Neural cell (in vitro differentiated cells): ENCODE measurements at regions not wholly inside any gene's neighbourhood (a gene's known extent, or its start where the extent isn't known, plus 50 kb on each side); places are given as distances from the start of the nearest gene placed in this dataset.

Experiments
- H2AFZ ChIP-seq: fragments of 200-600, 300-800 bp; sonication (generic), shearing (Covaris generic); 2 replicates; pipeline ENCODE4 v1.6.0; 2014; ENCODE audit warnings: low read depth, mild to moderate bottlenecking, antibody characterized with exemption, low read length, moderate library complexity
- H3F3A ChIP-seq: fragments of 200-600 bp; shearing (Covaris generic); 2 replicates; pipeline ENCODE4 v1.6.1; 2016; ENCODE audit warnings: mild to moderate bottlenecking, moderate library complexity, mixed read lengths, antibody characterized with exemption, low read length; ENCODE audit not compliant: insufficient read depth, poor library complexity, severe bottlenecking
- H3K27ac ChIP-seq: fragments of 200-600, 300-800 bp; sonication (generic), shearing (Covaris generic); 2 replicates; pipeline ENCODE4 v1.5.1; 2014; ENCODE audit warnings: mild to moderate bottlenecking, low read length, moderate library complexity
- H3K27me3 ChIP-seq: fragments of 300-800, 200-600 bp; sonication (generic), shearing (Covaris generic); 2 replicates; pipeline ENCODE4 v1.6.0; 2014; ENCODE audit warnings: mild to moderate bottlenecking, low read depth, low read length, moderate library complexity; ENCODE audit not compliant: insufficient read depth
- H3K36me3 ChIP-seq: fragments of 300-800, 200-600 bp; sonication (generic), shearing (Covaris generic); 2 replicates; pipeline ENCODE4 v1.5.1; 2014; ENCODE audit warnings: mild to moderate bottlenecking, antibody characterized with exemption, low read length, moderate library complexity; ENCODE audit not compliant: insufficient read depth
- H3K4me2 ChIP-seq: fragments of 300-800, 200-600 bp; sonication (generic), shearing (Covaris generic); 2 replicates; pipeline ENCODE4 v1.6.0; 2014; ENCODE audit warnings: mild to moderate bottlenecking, low read length
- H3K4me3 ChIP-seq: fragments of 300-800, 200-600 bp; sonication (generic), shearing (Covaris generic); 2 replicates; pipeline ENCODE4 v1.5.1; 2014; ENCODE audit warnings: mild to moderate bottlenecking, low read length, moderate library complexity
- H3K79me2 ChIP-seq: fragments of 200-600 bp; shearing (Covaris generic); replicated peaks from 2 replicates; pipeline ENCODE4 v1.6.0; 2014; ENCODE audit warnings: mild to moderate bottlenecking, low read length, moderate library complexity; ENCODE audit not compliant: insufficient read depth
- H3K9ac ChIP-seq: fragments of 300-800, 200-600 bp; sonication (generic), shearing (Covaris generic); 2 replicates; pipeline ENCODE4 v1.6.1; 2016; ENCODE audit warnings: mild to moderate bottlenecking, low read length, mixed read lengths
- H3K9me2 ChIP-seq: fragments of 200-600 bp; shearing (Covaris generic); 2 replicates; pipeline ENCODE4 v1.6.1; 2016; ENCODE audit warnings: mild to moderate bottlenecking, low read length, mixed read lengths; ENCODE audit not compliant: insufficient read depth
- H3K9me3 ChIP-seq: fragments of 200-600, 300-800 bp; sonication (generic), shearing (Covaris generic); 2 replicates; pipeline ENCODE4 v1.6.1; 2016; ENCODE audit warnings: mild to moderate bottlenecking, mixed run types, low read length, moderate library complexity, mixed read lengths
- H4K20me1 ChIP-seq: fragments of 200-600 bp; shearing (Covaris generic); 2 replicates; pipeline ENCODE4 v1.6.1; 2016; ENCODE audit warnings: mild to moderate bottlenecking, mixed run types; ENCODE audit not compliant: insufficient read depth
- EP300 ChIP-seq: fragments of 450-650 bp; conservative IDR thresholded peaks from 2 replicates; pipeline ENCODE4 v1.6.1; 2014; ENCODE audit warnings: antibody characterized with exemption, mild to moderate bottlenecking, moderate library complexity; ENCODE audit not compliant: poor library complexity, severe bottlenecking
- EZH2 ChIP-seq: fragments of 200-600, 300-800 bp; shearing (Covaris generic), sonication (generic); IDR thresholded peaks from 2 replicates; pipeline ENCODE4 v1.6.1; 2014; ENCODE audit warnings: antibody characterized with exemption, low read length, borderline replicate concordance, mild to moderate bottlenecking; ENCODE audit not compliant: insufficient read depth, poor library complexity, severe bottlenecking
- MXI1 ChIP-seq: fragments of 450-650 bp; conservative IDR thresholded peaks from 2 replicates; pipeline ENCODE4 v1.6.1; 2014; ENCODE audit warnings: antibody characterized with exemption, mild to moderate bottlenecking; ENCODE audit not compliant: poor library complexity, severe bottlenecking
- POLR2AphosphoS5 ChIP-seq: IDR thresholded peaks from 2 replicates; pipeline ENCODE4 v1.6.1; 2012
- RAD21 ChIP-seq: fragments of 450-650 bp; conservative IDR thresholded peaks from 2 replicates; pipeline ENCODE4 v1.6.1; 2014; ENCODE audit warnings: antibody characterized with exemption, mild to moderate bottlenecking, moderate library complexity
- SMC3 ChIP-seq: fragments of 450-650 bp; conservative IDR thresholded peaks from 2 replicates; pipeline ENCODE4 v1.6.1; 2014; ENCODE audit warnings: antibody characterized with exemption, mild to moderate bottlenecking, moderate library complexity; ENCODE audit not compliant: poor library complexity
- TAF1 ChIP-seq: IDR thresholded peaks from 2 replicates; pipeline ENCODE4 v1.6.1; 2012; ENCODE audit warnings: low read depth
- TF ChIP-seq, protein P1 (sequence below): fragments of 450-650 bp; IDR thresholded peaks from 2 replicates; pipeline ENCODE4 v1.5.1; 2014; ENCODE audit warnings: antibody characterized with exemption, mild to moderate bottlenecking, moderate library complexity; ENCODE audit not compliant: poor library complexity, severe bottlenecking
- TF ChIP-seq, protein P2 (sequence below): IDR thresholded peaks from 2 replicates; pipeline ENCODE4 v1.6.1; 2012; ENCODE audit warnings: borderline replicate concordance

DNA sequence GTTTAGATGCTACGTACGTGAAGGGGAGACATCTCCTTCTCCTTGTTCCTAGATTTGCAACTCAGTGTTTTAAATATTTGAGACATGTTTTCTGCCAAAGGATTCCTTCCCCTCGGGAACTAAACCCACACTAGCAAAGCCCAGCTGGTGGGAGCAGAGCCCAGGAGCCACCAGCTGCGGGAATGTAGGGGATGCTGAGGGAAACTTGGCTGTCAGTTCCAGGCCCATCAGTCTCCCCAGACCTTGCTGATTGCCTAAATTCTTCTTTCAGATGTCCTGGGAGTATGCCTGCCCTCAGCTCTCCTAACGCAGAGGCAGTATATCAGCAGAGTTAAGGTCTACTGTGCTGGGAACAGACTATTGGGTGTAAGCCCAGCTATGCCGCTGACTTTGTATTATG is 630.0 kb upstream of the TENM3 start:
- Histone ChIP-seq H3F3A (no peaks in the 10 kb centered on the region), H3K4me2 (no peak overlapping the region), H3K9me2 (no peaks in the 10 kb centered on the region), H3K9me3 (no peaks in the 10 kb centered on the region), H3K9ac (no peak overlapping the region), H2AFZ (no peak overlapping the region), H3K27ac (no peak overlapping the region), H4K20me1 (no peaks in the 10 kb centered on the region), H3K36me3 (no peaks in the 10 kb centered on the region), H3K27me3 (no peaks in the 10 kb centered on the region), H3K79me2 (no peaks in the 10 kb centered on the region), H3K4me3 (no peak overlapping the region)
- TF ChIP-seq, protein P1, sequence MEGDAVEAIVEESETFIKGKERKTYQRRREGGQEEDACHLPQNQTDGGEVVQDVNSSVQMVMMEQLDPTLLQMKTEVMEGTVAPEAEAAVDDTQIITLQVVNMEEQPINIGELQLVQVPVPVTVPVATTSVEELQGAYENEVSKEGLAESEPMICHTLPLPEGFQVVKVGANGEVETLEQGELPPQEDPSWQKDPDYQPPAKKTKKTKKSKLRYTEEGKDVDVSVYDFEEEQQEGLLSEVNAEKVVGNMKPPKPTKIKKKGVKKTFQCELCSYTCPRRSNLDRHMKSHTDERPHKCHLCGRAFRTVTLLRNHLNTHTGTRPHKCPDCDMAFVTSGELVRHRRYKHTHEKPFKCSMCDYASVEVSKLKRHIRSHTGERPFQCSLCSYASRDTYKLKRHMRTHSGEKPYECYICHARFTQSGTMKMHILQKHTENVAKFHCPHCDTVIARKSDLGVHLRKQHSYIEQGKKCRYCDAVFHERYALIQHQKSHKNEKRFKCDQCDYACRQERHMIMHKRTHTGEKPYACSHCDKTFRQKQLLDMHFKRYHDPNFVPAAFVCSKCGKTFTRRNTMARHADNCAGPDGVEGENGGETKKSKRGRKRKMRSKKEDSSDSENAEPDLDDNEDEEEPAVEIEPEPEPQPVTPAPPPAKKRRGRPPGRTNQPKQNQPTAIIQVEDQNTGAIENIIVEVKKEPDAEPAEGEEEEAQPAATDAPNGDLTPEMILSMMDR = no peak
- TF ChIP-seq RAD21 (no peak), EZH2 (no peak), SMC3 (no peak), TAF1 (no peak), EP300 (no peak), MXI1 (no peak), POLR2AphosphoS5 (no peak)
- TF ChIP-seq, protein P2, sequence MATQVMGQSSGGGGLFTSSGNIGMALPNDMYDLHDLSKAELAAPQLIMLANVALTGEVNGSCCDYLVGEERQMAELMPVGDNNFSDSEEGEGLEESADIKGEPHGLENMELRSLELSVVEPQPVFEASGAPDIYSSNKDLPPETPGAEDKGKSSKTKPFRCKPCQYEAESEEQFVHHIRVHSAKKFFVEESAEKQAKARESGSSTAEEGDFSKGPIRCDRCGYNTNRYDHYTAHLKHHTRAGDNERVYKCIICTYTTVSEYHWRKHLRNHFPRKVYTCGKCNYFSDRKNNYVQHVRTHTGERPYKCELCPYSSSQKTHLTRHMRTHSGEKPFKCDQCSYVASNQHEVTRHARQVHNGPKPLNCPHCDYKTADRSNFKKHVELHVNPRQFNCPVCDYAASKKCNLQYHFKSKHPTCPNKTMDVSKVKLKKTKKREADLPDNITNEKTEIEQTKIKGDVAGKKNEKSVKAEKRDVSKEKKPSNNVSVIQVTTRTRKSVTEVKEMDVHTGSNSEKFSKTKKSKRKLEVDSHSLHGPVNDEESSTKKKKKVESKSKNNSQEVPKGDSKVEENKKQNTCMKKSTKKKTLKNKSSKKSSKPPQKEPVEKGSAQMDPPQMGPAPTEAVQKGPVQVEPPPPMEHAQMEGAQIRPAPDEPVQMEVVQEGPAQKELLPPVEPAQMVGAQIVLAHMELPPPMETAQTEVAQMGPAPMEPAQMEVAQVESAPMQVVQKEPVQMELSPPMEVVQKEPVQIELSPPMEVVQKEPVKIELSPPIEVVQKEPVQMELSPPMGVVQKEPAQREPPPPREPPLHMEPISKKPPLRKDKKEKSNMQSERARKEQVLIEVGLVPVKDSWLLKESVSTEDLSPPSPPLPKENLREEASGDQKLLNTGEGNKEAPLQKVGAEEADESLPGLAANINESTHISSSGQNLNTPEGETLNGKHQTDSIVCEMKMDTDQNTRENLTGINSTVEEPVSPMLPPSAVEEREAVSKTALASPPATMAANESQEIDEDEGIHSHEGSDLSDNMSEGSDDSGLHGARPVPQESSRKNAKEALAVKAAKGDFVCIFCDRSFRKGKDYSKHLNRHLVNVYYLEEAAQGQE = no peak

GRCh38 chr4:181618038-181618618 is 625.1 kb upstream of the TENM3 start:
- no peaks in the 10 kb centered on the region for H4K20me1 ChIP-seq
- no peaks in the 10 kb centered on the region for H3K36me3 ChIP-seq
- no peak overlapping the region for H2AFZ ChIP-seq
- no peaks in the 10 kb centered on the region for H3F3A ChIP-seq
- H3K4me2 ChIP-seq = no peak overlapping the region
- TF ChIP-seq MXI1 (no peak), POLR2AphosphoS5 (no peak), EP300 (no peak), EZH2 (no peak), TAF1 (no peak), SMC3 (no peak), RAD21 (no peak)
- TF ChIP-seq, protein P2 = no peak
- TF ChIP-seq, protein P1 = no peak
- H3K4me3 ChIP-seq = no peak overlapping the region
- H3K27me3 ChIP-seq = no peaks in the 10 kb centered on the region
- no peak overlapping the region for H3K9ac ChIP-seq
- no peaks in the 10 kb centered on the region for H3K79me2 ChIP-seq
- H3K27ac ChIP-seq = no peak overlapping the region
- H3K9me3 ChIP-seq = no peaks in the 10 kb centered on the region
- H3K9me2 ChIP-seq = no peaks in the 10 kb centered on the region
